ENCODE measurements at regions not wholly inside any gene's neighbourhood (a gene's known extent, or its start where the extent isn't known, plus 50 kb on each side); places are given as distances from the start of the nearest gene placed in this dataset.

- H3K79me2 ChIP-seq (ENCODE audit: control insufficient read depth, insufficient read depth, low read length), result no peaks in the 10 kb centered on the region
- CTCF ChIA-PET, result no interaction called here
- no peak overlapping the region for H3K4me3 ChIP-seq (replicated peaks in 1 of 3; ENCODE audit: insufficient read depth in 1 of 3, low read depth in 1 of 3, low read length in 3 of 3)
- H3K36me3 ChIP-seq (ENCODE audit: control insufficient read depth in 2 of 2, extremely low read depth in 1 of 2, insufficient read depth in 2 of 2, low read length in 2 of 2), result no peaks in the 10 kb centered on the region
- no peaks in the 10 kb centered on the region for H3K4me1 ChIP-seq (ENCODE audit: control insufficient read depth, extremely low read depth, insufficient read depth, low read length)
- H3K4me2 ChIP-seq (ENCODE audit: insufficient read depth, low read length), result no peak overlapping the region
- BruUV-seq (replicated peaks), result no TSS peak
- no peaks in the 10 kb centered on the region for H3K9me1 ChIP-seq (replicated peaks; ENCODE audit: control insufficient read depth, extremely low read depth, insufficient read depth, low read length)
- H3K27me3 ChIP-seq (ENCODE audit: control insufficient read depth in 2 of 2, insufficient read depth in 2 of 2, low read length in 2 of 2), result no peaks in the 10 kb centered on the region
- dilution Hi-C loops (cut with MboI; ENCODE audit: extremely low pct_ligation_motif_present, low sequenced_read_pairs), result no loop called here
- TF ChIP-seq POLR2A (IDR thresholded peaks at IDR 0.05; ENCODE audit: low read depth, low read length) (no peak), FOS (IDR thresholded peaks at IDR 0.05; ENCODE audit: borderline replicate concordance, insufficient read depth, low read length) (no peak), JUN (IDR thresholded peaks at IDR 0.05; ENCODE audit: borderline replicate concordance, insufficient read depth, insufficient read length, low read depth) (no peak), MYC (IDR thresholded peaks at IDR 0.05; ENCODE audit: low read depth, low read length) (no peak), EZH2 (IDR thresholded peaks at IDR 0.05; ENCODE audit: borderline replicate concordance, low read depth, low read length, severe bottlenecking) (no peak), GATA2 (IDR thresholded peaks at IDR 0.05; ENCODE audit: insufficient read depth, insufficient read length, low read depth, low read length) (no peak), POLR2AphosphoS5 (IDR thresholded peaks at IDR 0.05; ENCODE audit: insufficient read depth, low read depth, low read length) (no peak)
- TF ChIP-seq, protein P1, sequence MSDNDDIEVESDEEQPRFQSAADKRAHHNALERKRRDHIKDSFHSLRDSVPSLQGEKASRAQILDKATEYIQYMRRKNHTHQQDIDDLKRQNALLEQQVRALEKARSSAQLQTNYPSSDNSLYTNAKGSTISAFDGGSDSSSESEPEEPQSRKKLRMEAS (IDR thresholded peaks at IDR 0.05; ENCODE audit: insufficient read depth, insufficient read length), result no peak
- TF ChIP-seq, protein P2, sequence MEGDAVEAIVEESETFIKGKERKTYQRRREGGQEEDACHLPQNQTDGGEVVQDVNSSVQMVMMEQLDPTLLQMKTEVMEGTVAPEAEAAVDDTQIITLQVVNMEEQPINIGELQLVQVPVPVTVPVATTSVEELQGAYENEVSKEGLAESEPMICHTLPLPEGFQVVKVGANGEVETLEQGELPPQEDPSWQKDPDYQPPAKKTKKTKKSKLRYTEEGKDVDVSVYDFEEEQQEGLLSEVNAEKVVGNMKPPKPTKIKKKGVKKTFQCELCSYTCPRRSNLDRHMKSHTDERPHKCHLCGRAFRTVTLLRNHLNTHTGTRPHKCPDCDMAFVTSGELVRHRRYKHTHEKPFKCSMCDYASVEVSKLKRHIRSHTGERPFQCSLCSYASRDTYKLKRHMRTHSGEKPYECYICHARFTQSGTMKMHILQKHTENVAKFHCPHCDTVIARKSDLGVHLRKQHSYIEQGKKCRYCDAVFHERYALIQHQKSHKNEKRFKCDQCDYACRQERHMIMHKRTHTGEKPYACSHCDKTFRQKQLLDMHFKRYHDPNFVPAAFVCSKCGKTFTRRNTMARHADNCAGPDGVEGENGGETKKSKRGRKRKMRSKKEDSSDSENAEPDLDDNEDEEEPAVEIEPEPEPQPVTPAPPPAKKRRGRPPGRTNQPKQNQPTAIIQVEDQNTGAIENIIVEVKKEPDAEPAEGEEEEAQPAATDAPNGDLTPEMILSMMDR (IDR thresholded peaks at IDR 0.05; ENCODE audit: extremely low read depth in 1 of 2, insufficient read depth in 1 of 2, low read depth in 1 of 2, low read length in 2 of 2), result no peak
- POLR2A ChIA-PET, result no interaction called here
- DNase-seq (ENCODE audit: low read depth, low spot score) (no peak), FAIRE-seq (no peak)
- no peak overlapping the region for H2AFZ ChIP-seq (ENCODE audit: low read depth, low read length)
- no peaks in the 10 kb centered on the region for H4K20me1 ChIP-seq (replicated peaks; ENCODE audit: control insufficient read depth, extremely low read depth, insufficient read depth, low read length)
- H3K9ac ChIP-seq (replicated peaks; ENCODE audit: extremely low read depth, insufficient read depth, low read length), result no peak overlapping the region
- no peak overlapping the region for H3K27ac ChIP-seq (ENCODE audit: insufficient read depth, low read depth, low read length)
- H3K9me3 ChIP-seq (replicated peaks; ENCODE audit: control insufficient read depth, insufficient read depth, low read length), result no peaks in the 10 kb centered on the region
- intact Hi-C loops (cut with micrococcal nuclease), result no loop called here
Measured at GRCh38 chr2:64819361-64819760, 165.6 kb upstream of the SERTAD2 start.

Measured in endothelial cell of umbilical vein (primary cell).